Upper lobe of left lung (tissue), 6 donors: ENCODE measurements at regions not wholly inside any gene's neighbourhood (a gene's known extent, or its start where the extent isn't known, plus 50 kb on each side); places are given as distances from the start of the nearest gene placed in this dataset.
A peak's percentile ranks its signal among the peaks of the same experiment; 100 is the strongest.
"Not testable (repeated sequence)": the region's sequence is repeated elsewhere in the genome, so short reads cannot be mapped to it uniquely, and the experiment has no call there.

Source experiments
- ATAC-seq, 2 donors: fragments of 200-7000 bp; cut with Tn5 transposase; one replicate each; pipeline ENCODE4 v1.9.1; 2022; ENCODE audit warnings: mild to moderate bottlenecking in 2 of 2, moderate library complexity in 2 of 2; ENCODE audit not compliant: low FRiP score in 2 of 2
- DNase-seq, 2 donors: peaks; one replicate each; pipeline ENCODE4 v3.0.0-alpha.2; 2019 to 2020
- H3K27ac ChIP-seq, 4 donors: fragments of 200-600 bp; sonication (generic); one replicate each; pipeline ENCODE4 v1.5.1; 2016 to 2019
- H3K27me3 ChIP-seq, 4 donors: fragments of 200-600 bp; sonication (generic); one replicate each; pipeline ENCODE4 v1.5.1; 2017 to 2019
- H3K36me3 ChIP-seq, 4 donors: fragments of 200-600 bp; sonication (generic); one replicate each; pipeline ENCODE4 v1.5.1; 2016 to 2019
- H3K4me1 ChIP-seq, 4 donors: fragments of 200-600 bp; sonication (generic); one replicate each; pipeline ENCODE4 v1.5.1; 2018 to 2019
- H3K4me3 ChIP-seq, 4 donors: fragments of 200-600 bp; sonication (generic); one replicate each; pipeline ENCODE4 v1.5.1; 2017 to 2019; ENCODE audit warnings: mild to moderate bottlenecking in 2 of 4, moderate library complexity in 1 of 4
- H3K9me3 ChIP-seq, 4 donors: fragments of 200-600 bp; sonication (generic); one replicate each; pipeline ENCODE4 v1.5.1; 2018 to 2019
- CTCF ChIP-seq, 6 experiments: fragments of 450-650 bp in 4 of 6; fragments of 200-600 bp in 2 of 6; sonication (generic) in 2 of 6; IDR thresholded peaks; one replicate each; pipeline ENCODE4 v1.5.1; 2016 to 2019; ENCODE audit warnings: antibody characterized with exemption in 6 of 6
- EP300 ChIP-seq, 4 donors: sonication (generic); formaldehyde crosslinking; IDR thresholded peaks; one replicate each; pipeline ENCODE4 v1.5.1; 2017; ENCODE audit warnings: antibody characterized with exemption in 4 of 4, control low read depth in 2 of 4
- POLR2A ChIP-seq, 4 donors: fragments of 450-650 bp; IDR thresholded peaks; one replicate each; pipeline ENCODE4 v1.5.1; 2016 to 2017; ENCODE audit warnings: antibody characterized with exemption in 4 of 4, mild to moderate bottlenecking in 2 of 4
- POLR2AphosphoS5 ChIP-seq, 2 donors: sonication (generic); formaldehyde crosslinking; IDR thresholded peaks; one replicate each; pipeline ENCODE4 v1.5.1; 2017; ENCODE audit warnings: antibody characterized with exemption in 2 of 2
- WGBS, 2 donors: methylation state at CpG; one replicate each; pipeline ENCODE4 v1.1.5; 2017 to 2018; 5-methylcytosine and 5-hydroxymethylcytosine counted together
- donor health status: DM: no; HTN: no; CAD: no; lungs with moderate emphysema.
- donor health status: DM: no; HTN: yes; CAD: no; lungs with severe emphysema.

DNA sequence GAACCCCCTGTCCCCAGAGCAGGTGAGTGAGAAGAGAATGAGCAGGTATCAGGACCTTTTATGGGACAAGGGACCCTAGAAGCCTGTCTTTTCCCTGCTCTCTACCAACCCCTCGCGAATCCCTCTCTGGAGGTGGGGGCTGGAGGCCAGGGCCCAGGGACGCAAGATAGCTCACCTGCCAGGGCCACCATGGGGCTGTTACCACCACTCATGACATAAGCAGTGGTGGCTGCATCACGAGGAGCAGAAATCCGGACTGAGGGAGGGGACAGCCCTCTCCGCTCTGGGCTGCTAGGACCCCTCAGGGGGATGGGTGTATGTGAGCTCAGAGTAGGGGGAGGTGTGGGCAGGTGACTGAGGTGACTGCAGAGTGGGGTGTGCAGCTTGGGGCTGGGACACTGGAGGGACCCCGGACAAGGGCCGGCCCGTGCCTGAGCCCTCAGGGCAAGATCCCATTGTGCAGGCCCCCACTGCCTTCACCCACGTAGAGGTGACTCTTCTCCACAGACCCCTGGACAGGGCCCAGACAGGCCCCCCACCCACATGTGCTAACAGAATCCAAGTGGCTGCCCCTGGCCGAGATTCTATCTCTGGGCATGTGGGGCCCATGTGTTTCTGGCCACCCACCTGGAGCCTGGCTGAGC is 190.6 kb downstream of the TBC1D2B start:
- ATAC-seq (no peak), DNase-seq (peak in 1 of 2 donors; percentile 53)
- no peaks in the 10 kb centered on the region for H3K4me1 ChIP-seq
- no peaks in the 10 kb centered on the region for H3K9me3 ChIP-seq
- no peak for TF ChIP-seq POLR2AphosphoS5 (IDR thresholded peaks at IDR 0.05)
- TF ChIP-seq CTCF (IDR thresholded peaks at IDR 0.05) = no peak
- TF ChIP-seq EP300 (IDR thresholded peaks at IDR 0.05) = no peak
- TF ChIP-seq POLR2A (IDR thresholded peaks at IDR 0.05) = no peak
- no peaks in the 10 kb centered on the region for H3K27me3 ChIP-seq
- peak overlapping the region in 2 of 4 donors; percentile 34 to 49 for H3K27ac ChIP-seq
- H3K36me3 ChIP-seq = no peaks in the 10 kb centered on the region
- 93 to 94% methylated on average over 3 to 11 of the region's 11 CpGs for WGBS, 2 donors
- no peak overlapping the region for H3K4me3 ChIP-seq

DNA sequence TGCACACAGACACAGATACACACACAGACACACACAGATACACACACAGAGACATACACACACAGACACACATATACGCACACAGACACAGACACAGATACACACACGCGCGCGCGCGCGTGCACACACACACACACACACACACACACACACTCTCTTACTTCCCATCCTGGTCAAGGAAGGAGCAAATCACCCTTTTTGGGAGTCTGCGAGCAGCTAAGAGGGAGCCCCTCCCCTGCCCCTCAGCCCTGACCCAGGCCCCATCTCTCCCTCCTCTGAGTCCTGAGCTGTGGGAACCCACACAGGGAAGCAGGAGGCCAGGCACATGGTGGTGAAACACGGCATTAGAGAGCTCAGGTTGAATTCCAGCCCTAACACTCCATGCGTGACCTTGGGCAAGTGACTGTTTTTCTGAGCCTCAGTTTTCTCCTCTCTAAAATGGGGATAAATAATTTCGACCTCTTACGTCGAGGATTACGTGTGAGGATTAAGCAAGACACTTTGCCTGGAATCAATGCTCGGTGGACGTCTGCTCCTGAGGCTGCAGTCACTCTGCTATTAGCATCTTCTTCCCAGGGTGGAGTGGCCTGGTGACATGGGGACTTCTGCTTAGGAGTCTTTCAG is 191.5 kb downstream of the TBC1D2B start:
- H3K36me3 ChIP-seq, H3K27me3 ChIP-seq, H3K4me1 ChIP-seq, ATAC-seq, H3K9me3 ChIP-seq, H3K4me3 ChIP-seq: not testable (repeated sequence)
- H3K27ac ChIP-seq = peak overlapping the region in 1 of 4 donors; percentile 32
- peak in 1 of 2 donors; percentile 62 for DNase-seq
- WGBS, 2 donors = 93 to 94% methylated on average over 15 to 17 of the region's 17 CpGs

DNA sequence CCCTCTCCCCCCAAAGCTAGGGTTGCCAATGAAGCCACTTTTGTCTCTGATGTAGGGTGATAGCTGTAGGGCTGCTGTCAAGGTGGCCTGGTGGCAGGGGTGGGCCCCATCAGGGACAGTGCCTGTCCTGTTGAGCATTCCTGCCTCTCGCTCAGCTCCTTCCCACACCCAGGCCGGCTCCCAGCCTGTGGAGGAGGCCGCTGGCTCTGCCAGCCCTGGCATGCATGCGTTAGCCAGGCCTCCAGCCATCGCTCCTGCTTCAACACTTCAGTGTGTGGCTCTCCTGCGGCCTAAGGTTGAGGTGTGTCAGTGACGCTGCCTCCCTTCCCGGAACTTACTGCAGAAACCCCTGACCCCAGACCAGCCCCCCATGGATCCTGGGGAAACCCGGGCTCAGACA is 194.5 kb downstream of the TBC1D2B start:
- H3K36me3 ChIP-seq, ATAC-seq, H3K4me3 ChIP-seq, H3K4me1 ChIP-seq, H3K27me3 ChIP-seq, H3K27ac ChIP-seq, DNase-seq, H3K9me3 ChIP-seq: not testable (repeated sequence)
- no CpG with 5 or more reads among the region's 9 CpGs for WGBS, 2 donors

DNA sequence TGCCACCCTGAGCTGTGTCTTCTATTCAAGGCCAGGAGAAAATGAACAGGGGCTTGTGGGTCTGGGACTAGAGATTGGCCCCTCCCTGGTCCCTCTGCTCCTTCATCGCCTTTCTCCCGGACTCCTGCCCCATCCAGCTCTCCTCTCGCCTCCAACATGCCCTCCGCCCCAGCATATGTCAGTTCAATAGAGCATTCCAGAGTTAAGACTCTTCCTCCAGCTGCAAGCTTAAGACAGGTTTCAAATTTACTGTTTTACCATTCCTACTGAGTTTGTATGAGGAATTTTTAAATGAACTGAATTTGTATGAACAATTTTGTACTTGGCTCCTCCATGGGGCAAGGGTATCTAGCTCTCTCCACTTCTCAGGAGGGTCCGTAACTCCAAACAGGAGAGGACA is 195.6 kb downstream of the TBC1D2B start:
- ATAC-seq (no peak), DNase-seq (no peak)
- H3K36me3 ChIP-seq = no peaks in the 10 kb centered on the region

DNA sequence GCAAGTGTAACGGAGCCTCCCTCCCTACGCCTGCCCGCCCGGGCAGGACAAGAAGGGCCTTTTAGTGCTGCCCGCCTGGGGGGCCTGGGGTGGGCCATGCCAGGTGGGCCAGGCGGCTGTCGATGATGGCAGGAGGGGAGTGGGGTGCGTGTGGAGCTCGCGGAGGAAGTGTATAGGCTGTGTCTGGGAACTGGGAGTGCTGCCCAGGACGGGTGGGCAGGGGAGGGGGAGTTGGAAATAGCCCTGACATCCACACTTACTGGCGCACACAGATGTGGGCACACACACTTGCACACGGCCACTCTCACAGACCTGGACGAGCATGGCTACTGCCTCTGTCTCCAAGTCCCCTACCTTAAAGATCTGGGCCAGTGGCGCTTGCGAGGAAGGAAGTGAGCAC is 196.0 kb downstream of the TBC1D2B start:
- H3K36me3 ChIP-seq, H3K27ac ChIP-seq, H3K4me1 ChIP-seq, H3K4me3 ChIP-seq, H3K27me3 ChIP-seq, H3K9me3 ChIP-seq, ATAC-seq: not testable (repeated sequence)
- WGBS, 2 donors = 50 to 65% methylated on average over 11 to 12 of the region's 16 CpGs
- peak in 1 of 2 donors; percentile 37 for DNase-seq

More for the DNA sequence above, 195.6 kb downstream of the TBC1D2B start:
- Histone ChIP-seq H3K27ac (no peak overlapping the region), H3K4me3 (no peak overlapping the region), H3K4me1 (no peaks in the 10 kb centered on the region), H3K27me3 (no peaks in the 10 kb centered on the region), H3K9me3 (no peaks in the 10 kb centered on the region)
- TF ChIP-seq POLR2A (IDR thresholded peaks at IDR 0.05) (no peak), EP300 (IDR thresholded peaks at IDR 0.05) (no peak), CTCF (IDR thresholded peaks at IDR 0.05) (no peak), POLR2AphosphoS5 (IDR thresholded peaks at IDR 0.05) (no peak)
- 83 to 85% methylated on average over 5 of the region's 5 CpGs for WGBS, 2 donors

- not testable (repeated sequence) for DNase-seq, H3K27me3 ChIP-seq, ATAC-seq, H3K27ac ChIP-seq, H3K9me3 ChIP-seq, H3K36me3 ChIP-seq, H3K4me1 ChIP-seq, H3K4me3 ChIP-seq
- 80 to 90% methylated on average over 1 to 4 of the region's 6 CpGs for WGBS, 2 donors
Measured at GRCh38 chr15:77879466-77879865, 198.0 kb downstream of the TBC1D2B start.
